ENCODE measurements at regions not wholly inside any gene's neighbourhood (a gene's known extent, or its start where the extent isn't known, plus 50 kb on each side); places are given as distances from the start of the nearest gene placed in this dataset.

- peak; percentile 61 for DNase-seq (ENCODE audit: low read depth)
These were observed 151.6 kb upstream of the PRSS58 start for GRCh38 chr7:142409471-142409870.

GRCh38 chr7:142408794-142409193 lies 150.9 kb upstream of the PRSS58 start:
- no peak for DNase-seq (ENCODE audit: low read depth)

- DNase-seq (ENCODE audit: low read depth): peak; percentile 54
These were observed 150.2 kb upstream of the PRSS58 start for GRCh38 chr7:142407939-142408570.

GRCh38 chr7:142405122-142405765 lies 147.4 kb upstream of the PRSS58 start:
- DNase-seq (ENCODE audit: low read depth): no peak

GRCh38 chr7:142401951-142402350 lies 144.1 kb upstream of the PRSS58 start:
- peak; percentile 6 for DNase-seq (ENCODE audit: low read depth)

GRCh38 chr7:142400042-142400533 lies 142.2 kb upstream of the PRSS58 start:
- DNase-seq (ENCODE audit: low read depth): no peak

GRCh38 chr7:142391191-142391992 lies 133.5 kb upstream of the PRSS58 start:
- peak; percentile 36 for DNase-seq (ENCODE audit: low read depth)

- no peak for DNase-seq (ENCODE audit: low read depth)
These were observed 131.7 kb upstream of the PRSS58 start for GRCh38 chr7:142389544-142389943.

- DNase-seq (ENCODE audit: low read depth): peak; percentile 77
These were observed 127.9 kb upstream of the PRSS58 start for GRCh38 chr7:142385491-142386340.

- DNase-seq (ENCODE audit: low read depth): peak; percentile 96
These were observed 126.7 kb upstream of the PRSS58 start for GRCh38 chr7:142384493-142384922.

- DNase-seq (ENCODE audit: low read depth): peak; percentile 65
These were observed 126.1 kb upstream of the PRSS58 start for GRCh38 chr7:142383841-142384492.

- DNase-seq (ENCODE audit: low read depth): no peak
These were observed 124.0 kb upstream of the PRSS58 start for GRCh38 chr7:142381727-142382390.

- DNase-seq (ENCODE audit: low read depth): no peak
These were observed 122.2 kb upstream of the PRSS58 start for GRCh38 chr7:142380069-142380468.

GRCh38 chr7:142379201-142379885 lies 121.5 kb upstream of the PRSS58 start:
- no peak for DNase-seq (ENCODE audit: low read depth)

GRCh38 chr7:142377567-142377966 lies 119.7 kb upstream of the PRSS58 start:
- no peak for DNase-seq (ENCODE audit: low read depth)

GRCh38 chr7:142376356-142376997 lies 118.6 kb upstream of the PRSS58 start:
- no peak for DNase-seq (ENCODE audit: low read depth)

- peak; percentile 55 for DNase-seq (ENCODE audit: low read depth)
These were observed 118.0 kb upstream of the PRSS58 start for GRCh38 chr7:142375710-142376313.

- DNase-seq (ENCODE audit: low read depth): no peak
These were observed 114.9 kb upstream of the PRSS58 start for GRCh38 chr7:142372727-142373126.
